Omental fat pad (tissue), 3 donors: ENCODE measurements at regions not wholly inside any gene's neighbourhood (a gene's known extent, or its start where the extent isn't known, plus 50 kb on each side); places are given as distances from the start of the nearest gene placed in this dataset.
A peak's percentile ranks its signal among the peaks of the same experiment; 100 is the strongest.
"Not testable (repeated sequence)": the region's sequence is repeated elsewhere in the genome, so short reads cannot be mapped to it uniquely, and the experiment has no call there.

Source experiments
- ATAC-seq: fragments of 150-250 bp; one replicate; pipeline ENCODE4 v1.9.1; 2016; ENCODE audit warnings: mild to moderate bottlenecking, moderate library complexity; ENCODE audit not compliant: low FRiP score
- DNase-seq: peaks from one replicate; pipeline ENCODE4 v3.0.0-alpha.2; 2019; ENCODE audit warnings: low spot score
- CTCF ChIP-seq, 3 donors: fragments of 450-650 bp; IDR thresholded peaks; one replicate each; pipeline ENCODE4 v1.5.1; 2016 to 2017; ENCODE audit warnings: antibody characterized with exemption in 3 of 3, mild to moderate bottlenecking in 3 of 3, moderate library complexity in 2 of 3

GRCh38 chr4:20019310-20020015, 232.2 kb upstream of the SLIT2 start:
- no peak for ATAC-seq
- TF ChIP-seq CTCF (IDR thresholded peaks at IDR 0.05), result no peak
- DNase-seq, result no peak

- ATAC-seq, result no peak
- no peak for TF ChIP-seq CTCF (IDR thresholded peaks at IDR 0.05)
These were observed 234.0 kb upstream of the SLIT2 start for GRCh38 chr4:20017777-20018115.

GRCh38 chr4:20017070-20017776, 234.5 kb upstream of the SLIT2 start:
- no peak for TF ChIP-seq CTCF (IDR thresholded peaks at IDR 0.05)
- ATAC-seq (peak; percentile 64), DNase-seq (no peak)

More at GRCh38 chr4:20017777-20018115, 234.0 kb upstream of the SLIT2 start:
- no peak for DNase-seq

- ATAC-seq, result no peak
- TF ChIP-seq CTCF (IDR thresholded peaks at IDR 0.05), result no peak
- no peak for DNase-seq
These were observed 236.0 kb upstream of the SLIT2 start for GRCh38 chr4:20015636-20016224.

GRCh38 chr4:20003836-20004558, 247.7 kb upstream of the SLIT2 start:
- not testable (repeated sequence) for DNase-seq, ATAC-seq

GRCh38 chr4:19999775-20000414, 251.8 kb upstream of the SLIT2 start:
- no peak for TF ChIP-seq CTCF (IDR thresholded peaks at IDR 0.05)
- DNase-seq (no peak), ATAC-seq (no peak)

GRCh38 chr4:19999276-19999675, 252.4 kb upstream of the SLIT2 start:
- DNase-seq, result no peak
- no peak for ATAC-seq
- no peak for TF ChIP-seq CTCF (IDR thresholded peaks at IDR 0.05)
